NCI-H2029 (cell line): ENCODE measurements at regions not wholly inside any gene's neighbourhood (a gene's known extent, or its start where the extent isn't known, plus 50 kb on each side); places are given as distances from the start of the nearest gene placed in this dataset.

ENCODE experiments used
- DNase-seq: peaks from one replicate; lab custom pipeline; 2025; lab: John Stamatoyannopoulos, UW

- DNase-seq = no peak
Observed at GRCh38 chr4:29521281-29521680, 1198.9 kb upstream of the PCDH7 start.

- DNase-seq = no peak
Observed at GRCh38 chr4:29536745-29537144, 1183.4 kb upstream of the PCDH7 start.

- DNase-seq = no peak
Observed at GRCh38 chr4:29538889-29539646, 1181.1 kb upstream of the PCDH7 start.

- no peak for DNase-seq
Observed at GRCh38 chr4:29540439-29541102, 1179.6 kb upstream of the PCDH7 start.

GRCh38 chr4:29541757-29542156 lies 1178.4 kb upstream of the PCDH7 start:
- DNase-seq = no peak

- DNase-seq = no peak
Observed at GRCh38 chr4:29549342-29549741, 1170.8 kb upstream of the PCDH7 start.

GRCh38 chr4:29551821-29552220 lies 1168.3 kb upstream of the PCDH7 start:
- DNase-seq = no peak

GRCh38 chr4:29553846-29554245 lies 1166.3 kb upstream of the PCDH7 start:
- DNase-seq = no peak

- no peak for DNase-seq
Observed at GRCh38 chr4:29558789-29559188, 1161.4 kb upstream of the PCDH7 start.

- no peak for DNase-seq
Observed at GRCh38 chr4:29559286-29559685, 1160.9 kb upstream of the PCDH7 start.

- no peak for DNase-seq
Observed at GRCh38 chr4:29560452-29560851, 1159.7 kb upstream of the PCDH7 start.

- DNase-seq = no peak
Observed at GRCh38 chr4:29565256-29565655, 1154.9 kb upstream of the PCDH7 start.

- no peak for DNase-seq
Observed at GRCh38 chr4:29566371-29566770, 1153.8 kb upstream of the PCDH7 start.

GRCh38 chr4:29571322-29571721 lies 1148.8 kb upstream of the PCDH7 start:
- DNase-seq = no peak

GRCh38 chr4:29578329-29578728 lies 1141.8 kb upstream of the PCDH7 start:
- DNase-seq = no peak

GRCh38 chr4:29581457-29581856 lies 1138.7 kb upstream of the PCDH7 start:
- no peak for DNase-seq

GRCh38 chr4:29588617-29589016 lies 1131.6 kb upstream of the PCDH7 start:
- DNase-seq = no peak

- no peak for DNase-seq
Observed at GRCh38 chr4:29596228-29596627, 1123.9 kb upstream of the PCDH7 start.

GRCh38 chr4:29619168-29619567 lies 1101.0 kb upstream of the PCDH7 start:
- DNase-seq = no peak

GRCh38 chr4:29632199-29632598 lies 1088.0 kb upstream of the PCDH7 start:
- DNase-seq = no peak

- no peak for DNase-seq
Observed at GRCh38 chr4:29636961-29637360, 1083.2 kb upstream of the PCDH7 start.

GRCh38 chr4:29653221-29653620 lies 1066.9 kb upstream of the PCDH7 start:
- DNase-seq = no peak

- no peak for DNase-seq
Observed at GRCh38 chr4:29680644-29681043, 1039.5 kb upstream of the PCDH7 start.

- DNase-seq = no peak
Observed at GRCh38 chr4:29704059-29704458, 1016.1 kb upstream of the PCDH7 start.
